NB4 (cell line): ENCODE measurements at regions not wholly inside any gene's neighbourhood (a gene's known extent, or its start where the extent isn't known, plus 50 kb on each side); places are given as distances from the start of the nearest gene placed in this dataset.

Source experiments
- DNase-seq: peaks from one replicate; pipeline ENCODE4 v3.0.0; 2010; ENCODE audit warnings: low read depth
- H3K4me3 ChIP-seq: one replicate; pipeline ENCODE4 v1.5.1; 2011; ENCODE audit warnings: mild to moderate bottlenecking, low read depth, low read length, moderate library complexity
- CTCF ChIP-seq: IDR thresholded peaks from one replicate; pipeline ENCODE4 v1.5.1; 2012; ENCODE audit warnings: low read depth, low read length
- MYC ChIP-seq: IDR thresholded peaks from 2 replicates; pipeline ENCODE4 v1.6.1; 2011; ENCODE audit warnings: low read depth, low read length
- POLR2A ChIP-seq: IDR thresholded peaks from 2 replicates; pipeline ENCODE4 v1.6.1; 2011; ENCODE audit warnings: mild to moderate bottlenecking; ENCODE audit not compliant: insufficient read length; ENCODE audit errors: extremely low read depth
- TF ChIP-seq, protein P1 (sequence below): IDR thresholded peaks from 2 replicates; pipeline ENCODE4 v1.6.1; 2011; ENCODE audit warnings: low read depth, low read length

DNA sequence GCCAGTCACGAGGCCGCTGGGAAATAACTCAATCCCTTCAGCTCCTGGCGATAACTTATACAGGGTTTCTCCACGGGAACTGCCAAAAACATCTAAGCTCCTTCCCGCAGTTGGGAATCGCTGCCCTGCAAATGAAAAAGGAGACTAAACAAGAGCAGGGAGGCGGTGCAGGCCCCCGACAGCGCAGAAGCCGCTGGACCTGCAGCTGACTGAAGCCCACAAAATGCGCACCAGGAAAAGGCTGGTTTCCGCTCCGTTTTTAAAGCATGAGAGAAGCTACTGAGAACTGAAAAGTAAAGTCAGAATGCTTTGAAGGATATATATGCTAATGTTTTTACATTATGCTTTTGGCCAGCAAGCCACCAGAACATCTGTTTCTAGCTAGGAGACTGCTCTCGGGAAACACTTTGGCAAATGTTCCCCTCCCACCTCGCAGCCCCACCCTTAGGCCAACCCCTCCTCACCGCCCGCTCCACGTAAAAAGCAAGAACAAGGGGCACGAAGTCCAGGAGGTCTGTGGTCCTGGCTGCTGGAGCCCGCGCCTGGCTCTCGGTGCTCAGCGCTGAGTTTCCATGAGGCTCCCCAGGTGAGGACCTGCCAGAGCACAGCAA, 90.5 kb downstream of the SOD2 start:
- H3K4me3 ChIP-seq, result no peak overlapping the region
- no peak for DNase-seq
- TF ChIP-seq, protein P1, sequence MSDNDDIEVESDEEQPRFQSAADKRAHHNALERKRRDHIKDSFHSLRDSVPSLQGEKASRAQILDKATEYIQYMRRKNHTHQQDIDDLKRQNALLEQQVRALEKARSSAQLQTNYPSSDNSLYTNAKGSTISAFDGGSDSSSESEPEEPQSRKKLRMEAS, result no peak
- TF ChIP-seq MYC, result no peak
- no peak for TF ChIP-seq CTCF
- TF ChIP-seq POLR2A, result no peak

DNA sequence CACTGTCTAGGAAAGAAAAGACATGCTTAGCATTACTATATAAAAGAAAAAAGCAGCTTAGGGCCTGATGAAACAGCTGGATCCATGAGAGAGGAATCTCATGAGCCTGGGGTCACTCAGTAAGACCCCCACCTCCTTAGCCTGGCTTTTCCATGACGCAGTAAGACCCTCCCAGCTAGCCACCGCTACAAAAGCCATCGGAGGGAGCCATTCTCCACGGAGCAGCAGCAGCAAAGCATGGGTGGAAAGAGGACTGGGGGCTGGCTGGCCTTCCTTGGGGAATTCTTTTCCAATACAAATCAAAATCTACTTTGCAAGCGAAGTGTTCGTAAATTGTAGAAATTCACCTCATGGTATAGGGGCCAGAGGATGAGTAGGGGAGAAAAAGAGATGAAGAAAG, 91.8 kb downstream of the SOD2 start:
- TF ChIP-seq CTCF, result no peak
- TF ChIP-seq, protein P1, result no peak
- no peak for TF ChIP-seq MYC
- TF ChIP-seq POLR2A, result no peak
- H3K4me3 ChIP-seq, result no peak overlapping the region
- no peak for DNase-seq

- no peak for DNase-seq
- TF ChIP-seq MYC, result no peak
- no peak for TF ChIP-seq POLR2A
- no peak overlapping the region for H3K4me3 ChIP-seq
These were observed 97.9 kb downstream of the SOD2 start for GRCh38 chr6:159595173-159595572.

DNA sequence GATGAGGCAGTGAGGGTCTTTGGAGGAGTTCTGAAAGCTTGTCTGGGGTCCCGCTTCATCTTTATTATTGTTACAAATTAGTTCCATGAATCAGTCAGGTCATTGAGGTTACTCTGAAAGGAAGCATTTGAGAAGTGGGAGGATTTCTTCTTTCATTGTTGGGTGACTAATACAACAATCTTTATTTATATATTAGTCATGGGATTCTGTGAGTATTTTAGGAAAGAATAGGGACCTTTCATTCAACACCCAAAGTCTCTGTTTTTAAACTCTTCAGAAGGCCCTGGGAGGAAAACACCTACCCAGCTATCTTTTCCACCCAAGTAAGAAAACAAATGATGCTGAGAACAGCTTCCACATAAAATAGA, 98.3 kb downstream of the SOD2 start:
- H3K4me3 ChIP-seq, result no peak overlapping the region
- TF ChIP-seq CTCF (no peak), POLR2A (no peak)
- DNase-seq, result no peak

- no peak for DNase-seq
- no peak for TF ChIP-seq MYC
- TF ChIP-seq, protein P1, result no peak
These were observed 98.8 kb downstream of the SOD2 start for GRCh38 chr6:159594106-159594749.

DNA sequence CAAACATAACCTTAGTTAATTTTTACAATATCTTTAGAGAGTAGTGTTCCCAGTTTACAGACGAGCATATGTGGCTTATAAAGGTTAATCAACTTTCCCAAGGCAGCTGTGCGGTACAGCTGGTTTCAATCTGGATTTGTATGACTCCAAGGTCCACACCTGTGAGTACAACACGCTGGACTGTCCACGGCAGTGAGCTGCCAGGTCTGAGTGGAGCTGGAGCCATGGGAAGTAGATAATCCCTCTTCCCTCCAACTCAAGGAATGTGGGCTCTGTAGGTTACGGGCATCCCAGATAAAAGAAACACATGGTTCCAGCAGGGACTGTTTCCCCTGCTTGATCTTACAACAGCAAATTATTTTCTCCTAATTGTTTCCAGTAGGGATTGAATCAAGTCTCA, 102.2 kb downstream of the SOD2 start:
- no peak for DNase-seq
- TF ChIP-seq POLR2A (no peak), CTCF (no peak), MYC (no peak)
- TF ChIP-seq, protein P1, result no peak
- H3K4me3 ChIP-seq, result no peak overlapping the region

More at GRCh38 chr6:159594106-159594749, 98.8 kb downstream of the SOD2 start:
- H3K4me3 ChIP-seq, result no peak overlapping the region

GRCh38 chr6:159586684-159587083, 106.4 kb downstream of the SOD2 start:
- TF ChIP-seq CTCF, result no peak
- TF ChIP-seq, protein P1, result no peak
- no peak for TF ChIP-seq POLR2A
- no peak for TF ChIP-seq MYC
- no peak for DNase-seq
- no peak overlapping the region for H3K4me3 ChIP-seq
